Gastroesophageal sphincter (tissue), 3 donors: ENCODE measurements at regions not wholly inside any gene's neighbourhood (a gene's known extent, or its start where the extent isn't known, plus 50 kb on each side); places are given as distances from the start of the nearest gene placed in this dataset.

Experiments
- CTCF ChIP-seq, 4 experiments: fragments of 200-600 bp in 2 of 4; fragments of 450-650 bp in 2 of 4; sonication (generic) in 1 of 4; IDR thresholded peaks; one replicate each; pipeline ENCODE4 v1.5.1; 2017 to 2019; ENCODE audit warnings: antibody characterized with exemption in 4 of 4, mild to moderate bottlenecking in 2 of 4, moderate library complexity in 2 of 4
- POLR2A ChIP-seq, 2 donors: fragments of 450-650 bp; IDR thresholded peaks; one replicate each; pipeline ENCODE4 v1.6.1; 2017; ENCODE audit warnings: antibody characterized with exemption in 2 of 2, mild to moderate bottlenecking in 2 of 2, moderate library complexity in 1 of 2

GRCh38 chr7:18157233-18157632, 129.6 kb upstream of the PRPS1L1 start:
- TF ChIP-seq CTCF (IDR thresholded peaks at IDR 0.05) (no peak), POLR2A (IDR thresholded peaks at IDR 0.05) (no peak)
